SU-DHL-6 (cell line): ENCODE measurements at regions not wholly inside any gene's neighbourhood (a gene's known extent, or its start where the extent isn't known, plus 50 kb on each side); places are given as distances from the start of the nearest gene placed in this dataset.

ENCODE experiments used
- H2AFZ ChIP-seq: fragments of 200-600 bp; sonication (generic); 2 replicates; pipeline ENCODE4 v1.6.1; 2014; ENCODE audit warnings: low read depth, mild to moderate bottlenecking, moderate library complexity, mixed read lengths, antibody characterized with exemption, low read length; ENCODE audit not compliant: severe bottlenecking
- H3F3A ChIP-seq: fragments of 200-600 bp; shearing (Covaris generic); 2 replicates; pipeline ENCODE4 v1.6.0; 2016; ENCODE audit warnings: antibody characterized with exemption, mild to moderate bottlenecking; ENCODE audit not compliant: insufficient read depth
- H3K27ac ChIP-seq: fragments of 200-600 bp; sonication (generic); 2 replicates; pipeline ENCODE4 v1.5.1; 2016; ENCODE audit warnings: low read depth, mild to moderate bottlenecking, low read length, moderate library complexity, mixed read lengths
- H3K27me3 ChIP-seq: fragments of 200-600 bp; sonication (generic), shearing (Covaris generic); 2 replicates; pipeline ENCODE4 v1.6.0; 2014; ENCODE audit warnings: mild to moderate bottlenecking, low read length
- H3K36me3 ChIP-seq: fragments of 200-600 bp; sonication (generic); 2 replicates; pipeline ENCODE4 v1.6.1; 2014; ENCODE audit warnings: mild to moderate bottlenecking, low read length, mixed read lengths
- H3K4me2 ChIP-seq: fragments of 300-600, 200-600 bp; shearing (Covaris generic), sonication (generic); 2 replicates; pipeline ENCODE4 v1.6.0; 2014; ENCODE audit warnings: low read length, low read depth, mild to moderate bottlenecking; ENCODE audit not compliant: poor library complexity, severe bottlenecking
- H3K4me3 ChIP-seq: fragments of 200-600 bp; sonication (generic); 2 replicates; pipeline ENCODE4 v1.5.1; 2014; ENCODE audit warnings: antibody characterized with exemption, low read length, mild to moderate bottlenecking, mixed read lengths; ENCODE audit not compliant: insufficient read depth, poor library complexity, severe bottlenecking
- H3K79me2 ChIP-seq: fragments of 200-600 bp; sonication (generic); 2 replicates; pipeline ENCODE4 v1.6.1; 2014; ENCODE audit warnings: mild to moderate bottlenecking, low read length, moderate library complexity; ENCODE audit not compliant: insufficient read depth
- H3K9ac ChIP-seq: fragments of 200-600 bp; sonication (generic); 2 replicates; pipeline ENCODE4 v1.7.0; 2014; ENCODE audit warnings: mild to moderate bottlenecking, low read length
- H3K9me2 ChIP-seq: fragments of 200-600 bp; sonication (generic); replicated peaks from 2 replicates; pipeline ENCODE4 v1.6.1; 2014; ENCODE audit warnings: low read length; ENCODE audit not compliant: insufficient read depth
- H3K9me3 ChIP-seq: fragments of 200-600 bp; sonication (generic); 2 replicates; pipeline ENCODE4 v1.6.1; 2014; ENCODE audit warnings: low read length, mixed read lengths; ENCODE audit not compliant: insufficient read depth
- H4K20me1 ChIP-seq: fragments of 200-600 bp; sonication (generic); 2 replicates; pipeline ENCODE4 v1.6.1; 2014; ENCODE audit warnings: low read depth, mild to moderate bottlenecking, antibody characterized with exemption, low read length, moderate library complexity, mixed read lengths
- CTCF ChIP-seq: fragments of 200-600 bp; sonication (generic); IDR thresholded peaks from one replicate; pipeline ENCODE4 v1.5.1; 2017; ENCODE audit warnings: antibody characterized with exemption, mild to moderate bottlenecking, low read length, moderate library complexity; ENCODE audit not compliant: insufficient read depth, poor library complexity, severe bottlenecking
- EZH2phosphoT487 ChIP-seq: fragments of 200-600 bp; sonication (generic), shearing (Covaris generic); conservative IDR thresholded peaks from 2 replicates; pipeline ENCODE4 v1.6.1; 2018; ENCODE audit warnings: mild to moderate bottlenecking, antibody characterized with exemption, low read length, moderate library complexity, mixed read lengths

DNA sequence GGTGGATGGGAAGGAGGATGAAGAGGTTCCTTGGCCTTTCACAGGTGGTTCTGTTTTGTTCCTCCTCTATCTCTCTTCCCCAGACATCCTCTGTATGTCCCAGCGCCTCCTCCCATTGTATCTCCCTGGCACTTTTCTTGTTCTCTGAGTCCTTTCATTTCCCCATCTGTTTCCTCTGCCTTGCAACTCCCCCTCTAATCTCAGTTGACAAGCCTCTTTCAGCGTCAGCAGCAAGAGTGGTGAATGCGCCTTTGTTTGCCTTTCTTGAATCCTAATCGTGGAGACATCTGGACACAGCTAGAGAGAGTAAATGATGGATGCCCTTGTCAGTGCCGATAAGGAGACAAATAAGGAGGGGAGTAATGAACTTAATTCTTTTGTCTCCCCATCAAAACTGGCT lies 167.0 kb downstream of the NDUFA10 start:
- no peak overlapping the region for H3K4me2 ChIP-seq
- H3K9me3 ChIP-seq, result no peaks in the 10 kb centered on the region

DNA sequence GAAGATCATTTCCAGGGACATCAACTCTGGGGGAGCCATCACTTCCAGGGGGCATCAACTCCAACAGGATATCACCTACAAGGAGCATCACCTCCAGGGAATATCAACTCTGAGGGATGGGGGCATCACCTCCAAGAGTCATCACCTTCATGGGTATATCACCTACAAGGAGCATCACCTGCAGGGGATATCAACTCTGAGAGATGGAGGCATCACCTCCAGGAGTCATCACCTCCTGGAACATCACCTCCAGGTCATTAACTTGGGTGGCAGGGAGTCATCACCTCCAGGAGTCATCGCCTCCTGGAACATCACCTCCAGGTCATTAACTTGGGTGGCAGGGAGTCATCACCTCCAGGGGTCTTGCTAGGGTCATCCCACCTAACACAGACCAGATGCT lies 167.6 kb downstream of the NDUFA10 start:
- Histone ChIP-seq H3K4me2 (no peak overlapping the region), H3K9me3 (no peaks in the 10 kb centered on the region), H3K27ac (no peak overlapping the region), H3K9me2 (no peaks in the 10 kb centered on the region), H3K79me2 (no peaks in the 10 kb centered on the region), H3K36me3 (no peaks in the 10 kb centered on the region), H3K27me3 (no peaks in the 10 kb centered on the region), H3K4me3 (no peak overlapping the region), H3F3A (no peaks in the 10 kb centered on the region), H4K20me1 (no peaks in the 10 kb centered on the region), H2AFZ (no peak overlapping the region), H3K9ac (no peak overlapping the region)
- no peak for TF ChIP-seq EZH2phosphoT487
- TF ChIP-seq CTCF, result no peak

More for the DNA sequence above, 167.0 kb downstream of the NDUFA10 start:
- Histone ChIP-seq H3K4me3 (no peak overlapping the region), H2AFZ (no peak overlapping the region), H3K36me3 (no peaks in the 10 kb centered on the region), H4K20me1 (no peaks in the 10 kb centered on the region), H3K79me2 (no peaks in the 10 kb centered on the region), H3F3A (no peaks in the 10 kb centered on the region), H3K27ac (no peak overlapping the region), H3K9me2 (no peaks in the 10 kb centered on the region), H3K27me3 (no peaks in the 10 kb centered on the region), H3K9ac (no peak overlapping the region)
- no peak for TF ChIP-seq CTCF
- no peak for TF ChIP-seq EZH2phosphoT487

DNA sequence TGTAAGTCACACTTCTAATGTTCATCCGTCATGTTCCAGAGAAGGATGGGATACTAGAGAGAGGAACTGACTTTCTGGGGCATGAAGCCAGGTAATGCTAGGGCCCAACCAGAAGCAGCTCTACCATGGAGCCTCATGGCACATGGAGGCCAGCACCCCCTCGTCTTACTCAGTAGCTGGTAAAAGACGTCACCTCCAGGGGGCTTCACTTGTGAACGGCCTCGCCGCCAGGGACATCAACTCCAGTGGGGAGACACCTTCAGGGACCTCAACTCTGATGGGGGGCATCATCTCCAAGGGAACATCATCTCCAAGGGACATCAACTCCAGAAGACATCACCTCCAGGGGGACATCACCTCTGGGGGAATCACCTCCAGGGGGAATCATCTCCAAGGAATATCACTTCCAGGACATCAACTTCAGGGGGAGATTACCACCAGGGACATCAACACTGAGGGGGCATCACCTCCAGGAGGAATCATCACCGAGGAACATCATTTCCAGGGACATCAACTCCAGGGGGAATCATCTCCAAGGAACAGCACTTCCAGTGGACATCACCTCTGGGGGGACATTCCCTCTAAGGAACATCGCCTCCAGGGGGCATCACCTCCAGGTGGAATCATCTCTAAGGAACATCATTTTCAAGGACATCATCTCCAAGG lies 168.4 kb downstream of the NDUFA10 start:
- no peaks in the 10 kb centered on the region for H3K36me3 ChIP-seq
- TF ChIP-seq EZH2phosphoT487 (no peak), CTCF (no peak)
- H3K27ac ChIP-seq, result no peak overlapping the region
- H2AFZ ChIP-seq, result no peak overlapping the region
- no peak overlapping the region for H3K4me3 ChIP-seq
- no peaks in the 10 kb centered on the region for H3K27me3 ChIP-seq
- no peaks in the 10 kb centered on the region for H3K9me3 ChIP-seq
- no peak overlapping the region for H3K4me2 ChIP-seq
- no peaks in the 10 kb centered on the region for H4K20me1 ChIP-seq
- H3F3A ChIP-seq, result no peaks in the 10 kb centered on the region
- no peaks in the 10 kb centered on the region for H3K79me2 ChIP-seq
- no peaks in the 10 kb centered on the region for H3K9me2 ChIP-seq
- no peak overlapping the region for H3K9ac ChIP-seq
